ENCODE measurements at regions not wholly inside any gene's neighbourhood (a gene's known extent, or its start where the extent isn't known, plus 50 kb on each side); places are given as distances from the start of the nearest gene placed in this dataset.

DNA sequence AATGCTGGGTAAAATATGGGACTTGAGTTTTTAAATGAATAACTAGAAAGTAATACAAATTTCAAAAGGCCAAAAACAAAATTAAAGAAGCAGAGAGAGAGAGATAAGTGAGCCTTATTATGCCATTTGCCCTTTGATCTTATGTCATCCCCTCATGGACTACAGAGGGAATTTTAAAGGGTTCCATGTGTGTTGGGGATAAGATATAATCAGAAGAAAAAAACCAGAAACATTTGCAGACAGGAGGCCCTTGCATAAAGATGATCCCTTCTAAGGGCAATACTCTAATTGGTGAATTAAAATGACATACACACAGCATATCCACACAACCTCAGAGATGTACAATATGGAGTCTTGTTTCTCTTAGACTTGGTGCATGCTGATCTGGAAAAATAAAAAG lies 406.6 kb upstream of the LARGE1 start:
- no peaks in the 10 kb centered on the region for H3K9me3 Mint-ChIP-seq
- no peak overlapping the region for H3K27ac Mint-ChIP-seq
- POLR2A ChIA-PET = no interaction called here
- TF ChIP-seq, protein P1, sequence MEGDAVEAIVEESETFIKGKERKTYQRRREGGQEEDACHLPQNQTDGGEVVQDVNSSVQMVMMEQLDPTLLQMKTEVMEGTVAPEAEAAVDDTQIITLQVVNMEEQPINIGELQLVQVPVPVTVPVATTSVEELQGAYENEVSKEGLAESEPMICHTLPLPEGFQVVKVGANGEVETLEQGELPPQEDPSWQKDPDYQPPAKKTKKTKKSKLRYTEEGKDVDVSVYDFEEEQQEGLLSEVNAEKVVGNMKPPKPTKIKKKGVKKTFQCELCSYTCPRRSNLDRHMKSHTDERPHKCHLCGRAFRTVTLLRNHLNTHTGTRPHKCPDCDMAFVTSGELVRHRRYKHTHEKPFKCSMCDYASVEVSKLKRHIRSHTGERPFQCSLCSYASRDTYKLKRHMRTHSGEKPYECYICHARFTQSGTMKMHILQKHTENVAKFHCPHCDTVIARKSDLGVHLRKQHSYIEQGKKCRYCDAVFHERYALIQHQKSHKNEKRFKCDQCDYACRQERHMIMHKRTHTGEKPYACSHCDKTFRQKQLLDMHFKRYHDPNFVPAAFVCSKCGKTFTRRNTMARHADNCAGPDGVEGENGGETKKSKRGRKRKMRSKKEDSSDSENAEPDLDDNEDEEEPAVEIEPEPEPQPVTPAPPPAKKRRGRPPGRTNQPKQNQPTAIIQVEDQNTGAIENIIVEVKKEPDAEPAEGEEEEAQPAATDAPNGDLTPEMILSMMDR (IDR thresholded peaks at IDR 0.05) = no peak
- ATAC-seq (no peak), DNase-seq (no peak)
- H3K27me3 Mint-ChIP-seq = no peaks in the 10 kb centered on the region
- CTCF ChIA-PET = no interaction called here
- H3K4me3 Mint-ChIP-seq = no peak overlapping the region
- no peaks in the 10 kb centered on the region for H3K4me1 Mint-ChIP-seq (ENCODE audit: low read depth)
- no peaks in the 10 kb centered on the region for H3K36me3 Mint-ChIP-seq (ENCODE audit: low read depth)
- intact Hi-C loops (cut with micrococcal nuclease) = no loop called here

DNA sequence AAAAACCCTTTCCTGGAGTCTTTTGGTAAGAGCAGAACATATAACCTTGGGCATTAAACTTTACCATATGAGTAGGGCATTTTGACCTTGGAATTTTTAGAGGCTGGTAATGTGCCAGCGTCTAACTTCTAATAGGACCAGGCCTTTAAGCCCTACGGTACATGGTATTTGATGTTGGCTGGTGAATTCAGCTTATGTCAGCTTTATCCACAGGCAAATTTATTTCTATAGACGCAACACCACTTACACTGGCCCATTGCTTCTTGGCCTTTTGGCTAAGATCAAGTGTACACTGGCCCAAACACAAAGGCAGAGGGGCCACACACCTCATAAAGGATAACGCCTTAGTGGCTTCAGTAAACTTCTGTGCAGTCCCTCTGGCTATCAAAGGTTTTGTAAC lies 410.2 kb upstream of the LARGE1 start:
- ATAC-seq = no peak
- H3K4me3 Mint-ChIP-seq = no peak overlapping the region
- no peak overlapping the region for H3K27ac Mint-ChIP-seq
- H3K36me3 Mint-ChIP-seq (ENCODE audit: low read depth) = no peaks in the 10 kb centered on the region
- TF ChIP-seq, protein P1 (IDR thresholded peaks at IDR 0.05) = no peak
- ChIA-PET CTCF (no interaction called here), POLR2A (interaction anchor here (1.0 kb wide), 1 partner anchor 10 kb away, joined by 3 read pairs; no protein-coding TSS in a partner anchor)
- intact Hi-C loops (cut with micrococcal nuclease) = no loop called here
- DNase-seq = no peak
- no peaks in the 10 kb centered on the region for H3K27me3 Mint-ChIP-seq
- no peaks in the 10 kb centered on the region for H3K4me1 Mint-ChIP-seq (ENCODE audit: low read depth)
- peaks cover 12% of the 10 kb centered on the region for H3K9me3 Mint-ChIP-seq

DNA sequence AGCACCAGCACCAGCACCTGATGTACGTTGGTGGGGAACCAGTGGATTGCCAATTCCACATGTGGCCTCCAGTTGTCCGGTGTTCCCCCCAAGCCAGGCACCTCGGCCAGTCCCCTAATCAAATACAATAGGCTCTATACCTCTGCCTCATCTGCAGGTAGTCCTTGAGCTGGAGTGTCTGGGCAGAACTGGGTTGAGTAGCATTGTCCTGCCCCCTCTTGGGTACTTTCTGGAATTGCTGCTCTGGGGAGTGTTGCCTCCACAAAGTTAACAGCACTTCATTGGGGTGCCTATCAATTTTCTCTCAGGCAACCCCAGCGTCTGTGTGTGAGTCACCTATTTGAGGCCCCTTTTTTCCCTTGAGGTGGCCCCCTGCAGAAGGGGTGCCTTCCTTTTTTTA lies 413.0 kb upstream of the LARGE1 start:
- intact Hi-C loops (cut with micrococcal nuclease) = no loop called here
- H3K9me3 Mint-ChIP-seq = peaks cover 16% of the 10 kb centered on the region
- DNase-seq (no peak), ATAC-seq (no peak)
- no peak overlapping the region for H3K27ac Mint-ChIP-seq
- no peaks in the 10 kb centered on the region for H3K36me3 Mint-ChIP-seq (ENCODE audit: low read depth)
- ChIA-PET POLR2A (no interaction called here), CTCF (no interaction called here)
- no peaks in the 10 kb centered on the region for H3K27me3 Mint-ChIP-seq
- H3K4me3 Mint-ChIP-seq = no peak overlapping the region
- TF ChIP-seq, protein P1 (IDR thresholded peaks at IDR 0.05) = no peak
- no peaks in the 10 kb centered on the region for H3K4me1 Mint-ChIP-seq (ENCODE audit: low read depth)

DNA sequence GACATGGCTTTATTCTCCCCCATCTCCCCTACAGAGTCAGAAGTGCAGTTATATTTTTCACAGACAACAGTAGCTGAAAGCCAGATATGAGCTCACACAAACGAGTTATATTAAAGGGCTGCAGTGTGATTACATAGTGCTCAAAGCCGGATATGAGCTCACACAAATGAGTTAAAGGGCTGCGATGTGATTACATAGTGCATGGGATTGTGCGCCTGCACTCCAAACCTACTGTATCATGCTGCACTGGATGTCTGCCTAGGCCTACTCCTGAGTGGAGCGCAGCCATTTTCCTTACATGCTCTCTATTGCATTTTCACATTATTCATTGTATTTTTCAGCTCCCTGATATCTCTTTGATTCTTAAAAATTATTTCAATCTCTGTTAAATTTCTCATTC lies 414.6 kb upstream of the LARGE1 start:
- Mint-ChIP-seq H3K27me3 (no peaks in the 10 kb centered on the region), H3K4me1 (ENCODE audit: low read depth) (no peaks in the 10 kb centered on the region)

DNA sequence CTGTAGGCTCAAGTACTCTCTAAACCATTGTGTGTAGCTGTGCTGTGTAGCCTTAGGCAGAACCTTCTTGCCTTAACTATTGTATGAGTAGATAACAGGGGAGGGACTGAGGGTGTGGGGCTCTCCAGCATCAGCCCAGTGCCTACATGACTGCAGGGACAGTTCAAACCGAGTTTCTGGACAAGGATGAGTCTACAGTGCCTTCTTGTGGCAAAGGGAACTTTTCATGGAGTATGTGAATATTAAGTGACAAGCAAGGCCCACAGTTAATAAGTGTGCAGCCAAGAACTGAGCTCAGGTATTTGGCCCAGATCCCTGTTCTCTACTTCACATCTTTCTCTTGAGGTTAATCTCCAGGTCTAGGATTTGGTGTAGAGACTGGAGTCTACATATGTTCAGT lies 424.4 kb upstream of the LARGE1 start:
- TF ChIP-seq, protein P1 (IDR thresholded peaks at IDR 0.05) = no peak
- Mint-ChIP-seq H3K4me3 (no peak overlapping the region), H3K4me1 (ENCODE audit: low read depth) (no peaks in the 10 kb centered on the region), H3K9me3 (no peaks in the 10 kb centered on the region), H3K27ac (no peak overlapping the region), H3K36me3 (ENCODE audit: low read depth) (no peaks in the 10 kb centered on the region), H3K27me3 (no peaks in the 10 kb centered on the region)
- intact Hi-C loops (cut with micrococcal nuclease) = no loop called here
- no peak for ATAC-seq
- ChIA-PET CTCF (no interaction called here), POLR2A (no interaction called here)
- DNase-seq = no peak

More for the DNA sequence above, 414.6 kb upstream of the LARGE1 start:
- peaks cover 16% of the 10 kb centered on the region for H3K9me3 Mint-ChIP-seq
- TF ChIP-seq, protein P1 (IDR thresholded peaks at IDR 0.05) = no peak
- CTCF ChIA-PET = no interaction called here
- H3K27ac Mint-ChIP-seq = no peak overlapping the region
- no peak overlapping the region for H3K4me3 Mint-ChIP-seq
- intact Hi-C loops (cut with micrococcal nuclease) = no loop called here
- no peaks in the 10 kb centered on the region for H3K36me3 Mint-ChIP-seq (ENCODE audit: low read depth)
- no peak for DNase-seq
- POLR2A ChIA-PET = no interaction called here
- ATAC-seq = no peak
